B cell (primary cell): ENCODE measurements at regions not wholly inside any gene's neighbourhood (a gene's known extent, or its start where the extent isn't known, plus 50 kb on each side); places are given as distances from the start of the nearest gene placed in this dataset.

ENCODE experiments used
- ATAC-seq: fragments of 200-7000 bp; cut with Tn5 transposase; one replicate; pipeline ENCODE4 v1.10.0; 2021; ENCODE audit warnings: low read depth, mild to moderate bottlenecking, moderate number of reproducible peaks, moderate library complexity
- CTCF ChIA-PET: fragments of 350-600 bp; sonication (Branson Sonifier 250); formaldehyde crosslinking; loops from one replicate; lab custom pipeline; 2021; ENCODE audit warnings: antibody characterized with exemption, inconsistent platforms; lab: Charles Lee
- POLR2A ChIA-PET: fragments of 350-600 bp; sonication (Branson Sonifier 250); formaldehyde crosslinking; loops from one replicate; lab custom pipeline; 2021; ENCODE audit warnings: antibody characterized with exemption; lab: Charles Lee
- DNase-seq: peaks from one replicate; pipeline ENCODE4 v3.0.0; 2013
- H2AFZ ChIP-seq: 2 replicates; pipeline ENCODE4 v1.6.1; 2012; ENCODE audit warnings: mild to moderate bottlenecking, low read depth, low read length; ENCODE audit not compliant: insufficient read depth, poor library complexity, severe bottlenecking
- H3K27ac ChIP-seq, 2 donors: 1 replicate in 1 of 2; 2 replicates in 1 of 2; pipeline ENCODE4 v1.5.1; 2012 to 2013; ENCODE audit warnings: low read length in 2 of 2, mild to moderate bottlenecking in 2 of 2, moderate library complexity in 1 of 2
- H3K27me3 ChIP-seq, 4 experiments: fragments of 200-600 bp in 1 of 4; sonication (generic) in 1 of 4; replicated peaks in 1 of 4; 1 replicate in 2 of 4; 2 replicates in 2 of 4; pipeline versions ENCODE4 v1.6.1 to v1.7.0; 2013 to 2016; ENCODE audit warnings: low read length in 3 of 4, mild to moderate bottlenecking in 2 of 4, mixed read lengths in 1 of 4, moderate library complexity in 1 of 4; ENCODE audit not compliant: insufficient read depth in 4 of 4, control insufficient read depth in 3 of 4; ENCODE audit errors: control extremely low read depth in 1 of 4
- H3K36me3 ChIP-seq, 2 experiments: replicated peaks in 1 of 2; 1 replicate in 1 of 2; 2 replicates in 1 of 2; pipeline versions ENCODE4 v1.6.1 to v1.7.1; 2013; ENCODE audit warnings: low read length in 1 of 2; ENCODE audit not compliant: insufficient read depth in 2 of 2, control insufficient read depth in 1 of 2; ENCODE audit errors: control extremely low read depth in 1 of 2, extremely low read depth in 1 of 2
- H3K4me1 ChIP-seq, 2 donors: fragments of 200-600 bp in 1 of 2; sonication (generic) in 1 of 2; 1 replicate in 1 of 2; 2 replicates in 1 of 2; pipeline versions ENCODE4 v1.5.1 to v1.6.1; 2013 to 2017; ENCODE audit warnings: low read length in 2 of 2; ENCODE audit not compliant: control insufficient read depth in 2 of 2, insufficient read depth in 2 of 2
- H3K4me2 ChIP-seq: replicated peaks from 2 replicates; pipeline ENCODE3; 2012; ENCODE audit warnings: mild to moderate bottlenecking, low read depth, low read length; ENCODE audit not compliant: poor library complexity, severe bottlenecking
- H3K4me3 ChIP-seq, 5 experiments: fragments of 200-600 bp in 1 of 5; sonication (generic) in 1 of 5; 1 replicate in 3 of 5; 2 replicates in 2 of 5; pipeline versions ENCODE4 v1.5.1 to v1.7.0; 2011 to 2016; ENCODE audit warnings: low read length in 4 of 5, mild to moderate bottlenecking in 4 of 5, low read depth in 2 of 5, control low read depth in 1 of 5, moderate library complexity in 1 of 5; ENCODE audit not compliant: insufficient read depth in 1 of 5; ENCODE audit errors: control extremely low read depth in 1 of 5, extremely low read depth in 1 of 5
- H3K79me2 ChIP-seq: fragments of 200-600 bp; sonication (generic); one replicate; pipeline ENCODE4 v1.6.0; 2016; ENCODE audit warnings: low read length; ENCODE audit not compliant: control insufficient read depth, insufficient read depth
- H3K9ac ChIP-seq: fragments of 200-600 bp; sonication (generic); 2 replicates; pipeline ENCODE4 v1.6.1; 2017; ENCODE audit warnings: mild to moderate bottlenecking, low read length, moderate library complexity
- H3K9me3 ChIP-seq, 3 donors: one replicate each; pipeline versions ENCODE4 v1.6.1 to v1.7.1; 2013; ENCODE audit warnings: low read length in 2 of 3; ENCODE audit not compliant: control insufficient read depth in 2 of 3, insufficient read depth in 1 of 3; ENCODE audit errors: control extremely low read depth in 1 of 3
- H4K20me1 ChIP-seq: 2 replicates; pipeline ENCODE4 v1.6.0; 2012; ENCODE audit warnings: mild to moderate bottlenecking, low read length; ENCODE audit not compliant: insufficient read depth, control insufficient read depth, poor library complexity, severe bottlenecking
- H3K27ac Mint-ChIP-seq: one replicate; pipeline ENCODE4 v1.8.0; 2021; ENCODE audit warnings: mixed read lengths
- H3K27me3 Mint-ChIP-seq: one replicate; pipeline ENCODE4 v1.8.0; 2021; ENCODE audit warnings: mixed read lengths
- H3K4me1 Mint-ChIP-seq: one replicate; pipeline ENCODE4 v1.8.0; 2021; ENCODE audit warnings: mixed read lengths
- H3K4me3 Mint-ChIP-seq: one replicate; pipeline ENCODE4 v1.8.0; 2021; ENCODE audit warnings: mixed read lengths
- H3K9me3 Mint-ChIP-seq: one replicate; pipeline ENCODE4 v1.8.0; 2022; ENCODE audit warnings: mixed read lengths; ENCODE audit not compliant: insufficient read depth
- EZH2 ChIP-seq: IDR thresholded peaks from 2 replicates; pipeline ENCODE4 v1.6.1; 2012; ENCODE audit warnings: borderline replicate concordance, low read depth, mild to moderate bottlenecking, moderate library complexity, low read length; ENCODE audit not compliant: insufficient read depth, poor library complexity, severe bottlenecking
- WGBS: methylation state at CpG from one replicate; pipeline ENCODE4 v1.1.5; 2013; ENCODE audit warnings: missing lambda C conversion rate; ENCODE audit not compliant: insufficient coverage; 5-methylcytosine and 5-hydroxymethylcytosine counted together
- intact Hi-C: fragments of 100-400 bp; cut with micrococcal nuclease; formaldehyde crosslinking; loops from one replicate; pipeline ENCODE4 v1.10.0; 2022
- TF ChIP-seq, protein P1 (sequence below): fragments of 200-600 bp; IDR thresholded peaks from one replicate; pipeline ENCODE4 v1.8.0; 2022; ENCODE audit warnings: antibody characterized with exemption, mild to moderate bottlenecking

DNA sequence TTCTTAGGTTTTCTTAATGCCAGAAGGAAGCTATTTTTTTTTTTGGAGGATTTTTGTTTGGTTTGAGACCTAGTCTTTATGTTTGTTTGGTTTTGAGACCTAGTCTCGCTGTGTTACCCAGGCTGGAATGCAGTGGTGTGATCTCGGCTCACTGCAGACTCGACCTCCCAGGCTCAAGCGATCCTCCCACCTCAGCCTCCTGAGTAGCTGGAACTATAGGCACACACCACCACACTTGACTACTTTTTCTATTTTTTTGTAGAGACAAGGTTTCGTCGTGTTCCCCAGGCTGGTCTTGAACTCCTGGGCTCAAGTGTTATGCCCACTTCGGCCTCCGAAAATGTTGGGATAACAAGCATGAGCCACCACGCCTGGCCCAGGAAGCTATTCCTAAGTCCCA is 67.8 kb upstream of the NHSL1 start:
- no peak for TF ChIP-seq EZH2
- TF ChIP-seq, protein P1, sequence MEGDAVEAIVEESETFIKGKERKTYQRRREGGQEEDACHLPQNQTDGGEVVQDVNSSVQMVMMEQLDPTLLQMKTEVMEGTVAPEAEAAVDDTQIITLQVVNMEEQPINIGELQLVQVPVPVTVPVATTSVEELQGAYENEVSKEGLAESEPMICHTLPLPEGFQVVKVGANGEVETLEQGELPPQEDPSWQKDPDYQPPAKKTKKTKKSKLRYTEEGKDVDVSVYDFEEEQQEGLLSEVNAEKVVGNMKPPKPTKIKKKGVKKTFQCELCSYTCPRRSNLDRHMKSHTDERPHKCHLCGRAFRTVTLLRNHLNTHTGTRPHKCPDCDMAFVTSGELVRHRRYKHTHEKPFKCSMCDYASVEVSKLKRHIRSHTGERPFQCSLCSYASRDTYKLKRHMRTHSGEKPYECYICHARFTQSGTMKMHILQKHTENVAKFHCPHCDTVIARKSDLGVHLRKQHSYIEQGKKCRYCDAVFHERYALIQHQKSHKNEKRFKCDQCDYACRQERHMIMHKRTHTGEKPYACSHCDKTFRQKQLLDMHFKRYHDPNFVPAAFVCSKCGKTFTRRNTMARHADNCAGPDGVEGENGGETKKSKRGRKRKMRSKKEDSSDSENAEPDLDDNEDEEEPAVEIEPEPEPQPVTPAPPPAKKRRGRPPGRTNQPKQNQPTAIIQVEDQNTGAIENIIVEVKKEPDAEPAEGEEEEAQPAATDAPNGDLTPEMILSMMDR, result no peak
- POLR2A ChIA-PET, result no interaction called here
- Mint-ChIP-seq H3K27me3 (peaks cover 15% of the 10 kb centered on the region), H3K4me1 (no peaks in the 10 kb centered on the region), H3K27ac (no peak overlapping the region), H3K9me3 (no peaks in the 10 kb centered on the region), H3K4me3 (no peak overlapping the region)
- CTCF ChIA-PET, result no interaction called here
- no peak overlapping the region for H3K27ac ChIP-seq
- intact Hi-C loops, result no loop called here
- 100% methylated on average over 6 of the region's 9 CpGs for WGBS
- no peaks in the 10 kb centered on the region for H3K4me1 ChIP-seq
- H3K9ac ChIP-seq, result no peak overlapping the region
- no peaks in the 10 kb centered on the region for H3K79me2 ChIP-seq
- no peak overlapping the region for H3K4me2 ChIP-seq
- peaks cover 0 to 11% (median 4%) of the 10 kb centered on the region in 4 experiments for H3K27me3 ChIP-seq
- no peaks in the 10 kb centered on the region for H4K20me1 ChIP-seq
- no peak overlapping the region for H2AFZ ChIP-seq
- DNase-seq (no peak), ATAC-seq (no peak)
- H3K4me3 ChIP-seq, result no peak overlapping the region
- no peaks in the 10 kb centered on the region for H3K9me3 ChIP-seq
- no peaks in the 10 kb centered on the region for H3K36me3 ChIP-seq

GRCh38 chr6:138568997-138569396 is 69.7 kb upstream of the NHSL1 start:
- Histone ChIP-seq H3K9ac (no peak overlapping the region), H3K4me1 (peaks cover 0 to 3% of the 10 kb centered on the region in 2 donors), H4K20me1 (no peaks in the 10 kb centered on the region), H3K36me3 (no peaks in the 10 kb centered on the region), H3K4me2 (no peak overlapping the region), H3K27ac (no peak overlapping the region), H3K79me2 (no peaks in the 10 kb centered on the region), H2AFZ (no peak overlapping the region), H3K27me3 (peaks cover 0 to 16% (median 4%) of the 10 kb centered on the region in 4 experiments), H3K4me3 (no peak overlapping the region), H3K9me3 (no peaks in the 10 kb centered on the region)
- no peaks in the 10 kb centered on the region for H3K4me1 Mint-ChIP-seq
- POLR2A ChIA-PET, result no interaction called here
- TF ChIP-seq EZH2, result no peak
- TF ChIP-seq, protein P1, result no peak
- peaks cover 28% of the 10 kb centered on the region for H3K27me3 Mint-ChIP-seq
- 88% methylated on average over 7 of the region's 8 CpGs for WGBS
- H3K4me3 Mint-ChIP-seq, result no peak overlapping the region
- CTCF ChIA-PET, result no interaction called here
- intact Hi-C loops, result no loop called here
- ATAC-seq (no peak), DNase-seq (no peak)
- no peak overlapping the region for H3K27ac Mint-ChIP-seq
- H3K9me3 Mint-ChIP-seq, result no peaks in the 10 kb centered on the region
